NCI-H2081 treated with DMSO at 0.1 percent for 48 hours (cell line): ENCODE measurements at regions not wholly inside any gene's neighbourhood (a gene's known extent, or its start where the extent isn't known, plus 50 kb on each side); places are given as distances from the start of the nearest gene placed in this dataset.
A peak's percentile ranks its signal among the peaks of the same experiment; 100 is the strongest.
"Not testable (repeated sequence)": the region's sequence is repeated elsewhere in the genome, so short reads cannot be mapped to it uniquely, and the experiment has no call there.

Experiments
- DNase-seq: peaks from one replicate; lab custom pipeline; 2025; lab: John Stamatoyannopoulos, UW

DNA sequence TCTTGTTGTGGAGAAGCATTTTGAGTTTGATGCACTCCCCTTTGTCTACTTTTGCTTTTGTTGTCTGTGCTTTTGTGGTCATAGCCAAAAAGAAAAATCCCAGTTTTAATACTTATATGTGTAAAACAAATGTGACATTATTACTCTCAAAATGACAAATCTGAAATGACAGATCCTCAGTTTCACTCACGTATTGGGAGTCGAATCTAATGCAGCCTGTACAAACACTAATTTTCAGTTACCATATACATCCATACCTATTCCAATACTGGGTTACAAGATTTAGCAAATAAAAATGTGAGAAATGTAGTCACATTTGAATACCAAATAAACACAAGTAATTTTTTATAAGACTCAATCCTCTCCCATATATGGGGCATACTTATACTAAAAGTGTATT lies 148.2 kb upstream of the ZNF516 start:
- DNase-seq = no peak

GRCh38 chr18:76640438-76640837 lies 145.4 kb upstream of the ZNF516 start:
- no peak for DNase-seq

DNA sequence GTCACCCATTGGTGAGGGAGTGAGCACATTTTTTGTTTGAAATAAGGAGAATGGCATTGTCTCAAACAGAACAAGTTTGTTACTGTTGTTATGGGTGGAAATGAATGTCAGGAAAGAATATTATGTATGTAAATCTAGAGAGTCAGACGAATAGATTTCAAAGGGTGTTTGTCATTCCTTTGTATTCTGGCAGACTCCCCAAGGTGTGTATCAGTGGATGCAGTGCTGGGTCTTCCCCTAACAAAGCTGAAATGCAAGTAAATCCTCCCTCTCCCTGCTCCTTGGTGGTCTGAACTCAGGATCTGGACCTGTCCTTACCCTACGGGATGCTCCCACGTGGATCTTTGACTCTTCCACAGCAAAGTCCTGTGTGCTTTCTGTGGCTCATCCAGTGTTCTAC lies 139.5 kb upstream of the ZNF516 start:
- no peak for DNase-seq

DNA sequence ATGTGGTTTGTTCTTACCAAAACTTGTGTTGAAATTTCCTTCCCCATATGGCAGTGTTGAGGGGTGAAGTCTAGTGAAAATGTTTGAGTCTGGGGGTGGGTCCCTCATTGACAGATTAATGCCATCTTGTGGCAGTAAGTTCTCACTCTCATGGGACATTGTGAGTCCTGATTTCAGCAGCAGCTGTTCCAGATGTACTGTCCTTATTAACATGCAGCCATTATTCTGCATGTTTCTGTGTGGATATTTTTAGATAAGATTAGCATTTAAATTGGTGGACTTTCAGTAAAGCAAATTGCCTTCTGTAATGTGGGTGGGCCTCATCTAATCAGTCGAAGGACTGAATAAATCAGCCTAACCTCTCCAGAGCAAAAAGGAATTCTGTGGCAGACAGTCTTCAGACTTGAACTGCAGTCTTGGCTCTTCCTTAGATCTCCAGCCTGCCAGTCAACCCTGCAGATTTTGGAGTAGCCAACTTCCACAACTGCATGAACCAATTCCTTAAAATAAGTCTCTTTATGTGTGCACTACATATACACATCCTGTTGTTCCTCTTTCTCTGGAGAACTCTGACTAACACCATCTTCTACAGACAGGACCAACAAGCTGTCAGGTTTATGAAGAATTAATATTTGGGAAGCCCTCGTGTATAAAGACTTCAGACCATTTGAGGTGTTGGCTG lies 138.7 kb upstream of the ZNF516 start:
- DNase-seq = no peak

- no peak for DNase-seq
These were observed 132.4 kb upstream of the ZNF516 start for GRCh38 chr18:76627444-76627843.

DNA sequence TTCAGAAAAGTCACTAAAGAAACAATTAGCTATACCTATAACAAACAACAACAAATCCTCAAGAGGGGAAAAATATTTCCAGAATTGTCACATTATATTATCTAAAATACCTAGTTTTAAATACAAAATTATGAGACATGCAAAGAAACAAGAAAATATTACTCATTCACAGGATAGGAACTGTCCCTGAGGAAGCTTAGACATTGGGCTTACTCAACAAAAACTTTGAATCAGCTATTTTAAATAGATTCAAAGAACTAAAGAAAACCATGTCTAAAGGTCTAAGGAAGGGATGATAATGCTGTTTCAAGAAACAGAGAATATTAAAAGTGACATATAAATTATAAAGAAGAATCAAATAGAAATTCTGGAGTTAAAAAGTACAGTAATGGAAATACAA lies 131.9 kb upstream of the ZNF516 start:
- DNase-seq = no peak

DNA sequence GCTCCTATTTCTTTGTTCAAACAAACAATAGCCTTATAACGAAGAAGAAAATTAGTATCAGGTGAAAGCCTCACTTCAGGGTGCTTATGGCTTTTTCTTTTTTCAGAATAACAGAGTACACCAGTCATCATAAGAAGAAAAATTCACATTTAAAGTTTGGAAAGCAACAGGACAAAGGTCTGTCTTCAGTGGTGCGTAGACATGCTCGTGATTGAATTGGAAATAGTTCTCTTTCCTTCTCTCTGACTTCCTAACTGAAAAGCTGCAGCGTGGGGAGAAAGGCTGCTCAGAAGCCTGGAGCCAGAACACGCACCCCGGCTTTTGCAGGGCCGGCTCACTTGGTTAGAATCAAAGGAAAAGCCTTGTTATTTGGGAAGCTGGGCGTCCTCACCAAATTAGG lies 127.6 kb upstream of the ZNF516 start:
- peak; percentile 4 for DNase-seq

DNA sequence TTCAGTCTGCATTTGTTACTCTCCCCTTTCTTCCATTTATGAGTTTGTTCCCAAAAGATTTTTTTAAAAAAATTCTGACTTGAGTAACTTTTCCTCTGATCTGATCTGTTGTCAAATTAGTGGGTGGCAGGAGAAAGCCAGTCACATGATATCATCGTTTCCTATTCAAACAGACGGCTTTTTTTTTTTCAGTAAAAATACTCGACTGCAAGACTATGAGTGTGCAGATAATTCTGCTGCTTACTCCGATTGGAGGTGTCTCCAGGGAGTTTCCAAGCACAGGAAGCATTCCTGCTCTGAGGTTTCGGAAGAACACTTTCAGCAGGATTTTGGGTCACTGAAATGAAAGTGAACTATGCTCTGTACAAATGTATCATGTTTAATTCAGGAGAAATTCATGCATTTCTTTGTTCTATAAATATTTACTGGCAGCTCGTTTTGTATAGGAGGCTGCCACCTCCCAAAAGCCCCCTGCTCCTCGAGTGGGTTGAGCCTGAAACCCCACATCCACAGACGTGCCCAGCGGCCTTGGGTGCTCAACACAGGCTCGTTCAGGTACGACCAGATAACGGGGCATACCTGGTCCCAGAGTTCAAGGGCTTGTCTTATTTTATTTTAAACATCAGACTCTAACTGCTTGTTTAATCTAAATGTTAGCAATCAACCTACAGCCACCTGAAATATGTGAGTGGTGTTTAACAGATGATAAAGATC lies 126.9 kb upstream of the ZNF516 start:
- peak; percentile 49 for DNase-seq

GRCh38 chr18:76621226-76621625 lies 126.2 kb upstream of the ZNF516 start:
- DNase-seq = peak; percentile 25

- no peak for DNase-seq
These were observed 125.5 kb upstream of the ZNF516 start for GRCh38 chr18:76620321-76621170.

DNA sequence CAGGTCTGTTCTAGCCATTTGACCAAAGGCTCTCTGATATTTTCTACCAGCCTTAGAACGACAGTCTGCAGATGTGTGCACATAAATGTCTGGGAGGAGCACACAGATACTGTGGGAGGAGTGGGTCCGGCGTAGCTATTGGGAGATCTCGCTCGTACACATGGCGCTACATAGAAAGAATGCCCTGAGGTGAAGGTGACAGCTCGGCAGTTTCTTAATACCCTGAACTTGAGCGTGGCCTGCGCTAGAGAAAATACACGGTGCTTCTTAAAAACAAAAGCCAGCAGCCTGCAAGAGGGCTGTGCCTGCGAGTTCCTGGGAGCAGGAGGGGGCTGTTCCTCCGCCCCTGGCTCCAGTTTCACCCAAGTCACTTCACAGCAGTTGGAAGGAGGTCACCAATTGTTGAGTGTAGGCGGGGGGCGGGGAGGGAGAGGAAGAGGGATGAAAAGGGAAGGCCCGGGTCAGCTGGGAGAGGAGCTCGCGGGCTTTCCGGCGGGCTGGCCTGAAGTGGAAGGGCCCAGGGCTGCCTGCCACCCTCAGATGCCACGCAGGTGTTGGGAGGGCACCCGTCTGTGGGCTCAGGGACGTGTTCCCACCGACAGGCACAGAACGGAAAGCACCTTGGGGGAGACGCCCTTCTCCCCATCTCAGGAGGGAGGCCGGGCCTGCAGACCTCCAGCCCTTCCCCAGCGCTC lies 124.7 kb upstream of the ZNF516 start:
- DNase-seq = no peak

- DNase-seq = no peak
These were observed 124.2 kb upstream of the ZNF516 start for GRCh38 chr18:76619261-76619620.

GRCh38 chr18:76618721-76619120 lies 123.7 kb upstream of the ZNF516 start:
- no peak for DNase-seq

- DNase-seq = no peak
These were observed 121.3 kb upstream of the ZNF516 start for GRCh38 chr18:76616373-76616772.

- no peak for DNase-seq
These were observed 120.2 kb upstream of the ZNF516 start for GRCh38 chr18:76615065-76615733.

- DNase-seq = no peak
These were observed 118.7 kb upstream of the ZNF516 start for GRCh38 chr18:76613755-76614120.

DNA sequence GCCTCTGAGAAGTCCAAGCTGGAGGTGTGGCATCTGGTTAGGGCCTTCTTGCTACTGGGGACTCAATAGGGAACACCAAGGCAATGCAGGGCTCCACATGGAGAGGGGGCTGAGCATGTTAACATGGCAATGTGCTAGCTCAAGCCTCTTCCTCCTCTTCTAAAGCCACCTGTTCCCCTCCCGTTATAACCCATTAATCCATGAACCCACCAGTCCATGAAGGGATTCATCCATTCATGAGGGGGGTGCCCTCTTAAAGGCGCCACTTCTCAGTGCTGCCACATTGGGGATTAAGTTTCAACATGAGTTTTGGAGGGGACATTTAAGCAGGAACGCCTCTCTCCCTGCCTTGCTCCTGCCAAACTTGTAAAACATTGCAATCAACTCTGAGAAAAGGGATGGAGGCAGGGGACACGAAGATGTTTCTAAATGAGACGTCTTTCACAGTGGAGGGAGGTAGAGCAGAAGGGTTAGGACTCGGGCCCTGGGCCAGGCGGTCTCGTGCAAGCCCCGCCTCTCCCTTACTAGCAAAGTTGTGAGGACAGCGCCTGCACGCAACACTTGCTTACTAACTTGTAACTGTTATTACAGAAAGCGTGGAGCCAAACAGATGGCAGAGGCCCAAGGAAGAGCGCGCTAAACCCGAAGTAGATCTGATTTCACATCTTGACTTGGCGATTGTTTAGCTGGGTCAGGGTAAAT lies 118.2 kb upstream of the ZNF516 start:
- no peak for DNase-seq

GRCh38 chr18:76611750-76612045 lies 116.7 kb upstream of the ZNF516 start:
- DNase-seq = not testable (repeated sequence)

- no peak for DNase-seq
These were observed 116.1 kb upstream of the ZNF516 start for GRCh38 chr18:76610933-76611749.

DNA sequence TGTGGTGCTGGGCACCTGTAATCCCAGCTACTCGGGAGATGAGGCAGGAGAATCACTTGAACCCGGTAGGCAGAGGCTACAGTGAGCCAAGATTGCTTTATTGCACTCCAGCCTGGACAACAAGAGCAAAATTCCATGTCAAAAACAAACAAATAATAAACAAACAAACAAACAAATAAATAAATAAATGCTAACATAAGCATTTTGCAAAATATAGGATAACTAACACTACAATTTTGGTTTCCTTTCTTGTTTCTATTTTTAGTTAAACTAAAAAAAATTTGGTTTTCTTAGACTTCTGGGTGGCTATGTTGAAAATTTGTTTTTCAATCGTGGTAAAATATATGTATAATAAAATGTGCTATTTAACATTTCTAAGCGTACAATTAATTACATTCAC lies 115.0 kb upstream of the ZNF516 start:
- DNase-seq = no peak
